Right lobe of liver (tissue), 4 donors: ENCODE measurements at regions not wholly inside any gene's neighbourhood (a gene's known extent, or its start where the extent isn't known, plus 50 kb on each side); places are given as distances from the start of the nearest gene placed in this dataset.

Experiments used
- POLR2A ChIP-seq: fragments of 450-650 bp; IDR thresholded peaks from one replicate; pipeline ENCODE4 v1.6.1; 2017; ENCODE audit warnings: antibody characterized with exemption, mild to moderate bottlenecking
- TF ChIP-seq, protein P1 (sequence below), 4 donors: fragments of 200-600 bp in 3 of 4; fragments of 450-650 bp in 1 of 4; IDR thresholded peaks; one replicate each; pipeline versions ENCODE4 v1.5.1 to v1.8.0; 2016 to 2022; ENCODE audit warnings: antibody characterized with exemption in 4 of 4, mild to moderate bottlenecking in 2 of 4
- donor health status: DM: no; HTN: no; CAD: no.
- donor health status: DM: no; HTN: no; CAD: no.
- donor health status: DM: no; HTN: yes; CAD: no.

GRCh38 chr13:31860002-31860401 is 120.7 kb downstream of the RXFP2 start:
- TF ChIP-seq, protein P1, sequence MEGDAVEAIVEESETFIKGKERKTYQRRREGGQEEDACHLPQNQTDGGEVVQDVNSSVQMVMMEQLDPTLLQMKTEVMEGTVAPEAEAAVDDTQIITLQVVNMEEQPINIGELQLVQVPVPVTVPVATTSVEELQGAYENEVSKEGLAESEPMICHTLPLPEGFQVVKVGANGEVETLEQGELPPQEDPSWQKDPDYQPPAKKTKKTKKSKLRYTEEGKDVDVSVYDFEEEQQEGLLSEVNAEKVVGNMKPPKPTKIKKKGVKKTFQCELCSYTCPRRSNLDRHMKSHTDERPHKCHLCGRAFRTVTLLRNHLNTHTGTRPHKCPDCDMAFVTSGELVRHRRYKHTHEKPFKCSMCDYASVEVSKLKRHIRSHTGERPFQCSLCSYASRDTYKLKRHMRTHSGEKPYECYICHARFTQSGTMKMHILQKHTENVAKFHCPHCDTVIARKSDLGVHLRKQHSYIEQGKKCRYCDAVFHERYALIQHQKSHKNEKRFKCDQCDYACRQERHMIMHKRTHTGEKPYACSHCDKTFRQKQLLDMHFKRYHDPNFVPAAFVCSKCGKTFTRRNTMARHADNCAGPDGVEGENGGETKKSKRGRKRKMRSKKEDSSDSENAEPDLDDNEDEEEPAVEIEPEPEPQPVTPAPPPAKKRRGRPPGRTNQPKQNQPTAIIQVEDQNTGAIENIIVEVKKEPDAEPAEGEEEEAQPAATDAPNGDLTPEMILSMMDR (IDR thresholded peaks at IDR 0.05), result no peak
- no peak for TF ChIP-seq POLR2A
